HG03520 (cell line): ENCODE measurements at regions not wholly inside any gene's neighbourhood (a gene's known extent, or its start where the extent isn't known, plus 50 kb on each side); places are given as distances from the start of the nearest gene placed in this dataset.
"Not testable (repeated sequence)": the region's sequence is repeated elsewhere in the genome, so short reads cannot be mapped to it uniquely, and the experiment has no call there.

ENCODE experiments used
- ATAC-seq: cut with Tn5 transposase; IDR thresholded peaks from one replicate; pipeline ENCODE4 v1.9.1; 2021; ENCODE audit warnings: mild to moderate bottlenecking, moderate library complexity; ENCODE audit not compliant: unreplicated experiment

DNA sequence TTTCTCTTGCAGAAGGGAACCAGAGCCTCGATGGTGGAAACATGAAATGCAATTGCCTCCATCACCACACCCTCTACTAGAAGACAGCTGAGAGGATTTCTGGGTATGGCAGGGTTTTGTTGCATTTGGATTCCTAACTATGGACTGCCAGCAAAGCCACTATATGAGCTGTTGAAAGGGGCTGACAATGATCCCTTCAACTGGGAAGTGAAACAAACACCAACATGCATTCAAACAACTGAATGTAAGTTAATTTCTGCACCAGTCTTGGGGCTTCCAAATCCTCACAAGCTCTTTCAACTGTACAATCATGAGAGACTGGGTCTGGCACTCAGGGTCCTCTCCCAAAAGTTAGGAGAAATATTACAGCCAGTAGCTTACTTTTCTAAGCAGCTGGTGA is 116.7 kb upstream of the PLCL2 start:
- no peak for ATAC-seq

DNA sequence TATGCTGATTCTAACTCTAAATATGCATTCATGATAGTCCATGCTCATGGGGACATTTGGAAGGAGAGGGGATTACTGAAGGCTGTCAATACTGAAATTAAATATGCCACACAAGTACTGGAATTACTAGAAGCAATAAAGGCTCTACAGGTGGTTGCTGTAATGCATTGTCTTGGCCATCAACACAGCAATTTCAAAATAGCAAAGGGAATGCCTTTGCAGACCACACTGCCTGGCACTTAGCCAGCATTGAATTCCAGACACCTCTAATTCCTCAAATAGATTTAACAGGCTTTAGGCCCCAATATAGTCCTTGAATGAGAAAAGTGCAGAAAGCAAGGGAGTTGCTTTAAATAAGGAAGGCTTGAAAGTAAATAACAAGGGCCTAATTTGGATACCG is 115.8 kb upstream of the PLCL2 start:
- ATAC-seq, result no peak

DNA sequence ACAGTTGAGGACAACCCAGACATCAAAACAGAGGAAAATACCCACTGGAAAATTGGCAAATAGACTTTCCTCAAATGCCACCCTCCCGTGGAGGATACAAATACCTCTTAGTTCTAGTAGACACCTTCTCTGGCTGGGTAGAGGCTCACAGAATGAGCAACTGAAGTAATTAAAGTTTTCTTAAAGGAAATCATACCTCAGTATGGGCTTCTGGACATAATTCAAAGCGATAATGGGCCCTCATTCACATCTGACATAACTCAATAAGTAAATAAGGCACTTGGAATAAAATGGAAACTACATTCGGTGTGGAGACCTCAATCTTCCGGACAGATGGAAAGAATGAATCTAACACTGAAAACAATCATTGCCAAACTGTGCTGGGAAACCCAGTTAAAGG is 115.2 kb upstream of the PLCL2 start:
- no peak for ATAC-seq

DNA sequence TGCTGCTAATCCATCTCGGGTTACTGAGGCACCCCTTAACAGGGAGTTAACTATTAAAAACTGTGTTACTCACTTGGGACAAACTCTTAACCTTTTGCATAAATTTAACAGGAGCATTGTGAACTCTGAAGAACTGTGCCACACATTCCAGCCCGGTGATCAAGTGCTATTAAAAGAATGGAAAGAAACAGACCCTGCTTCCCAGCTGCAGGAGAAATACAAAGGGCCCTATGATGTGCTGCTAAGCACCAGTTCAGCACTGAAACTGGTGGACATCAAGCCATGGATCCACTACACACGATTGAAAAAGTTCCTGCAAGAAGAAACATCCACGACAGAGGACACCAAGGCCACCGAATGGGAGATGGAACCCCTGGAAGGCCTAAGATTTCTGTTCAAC is 114.7 kb upstream of the PLCL2 start:
- ATAC-seq, result no peak

DNA sequence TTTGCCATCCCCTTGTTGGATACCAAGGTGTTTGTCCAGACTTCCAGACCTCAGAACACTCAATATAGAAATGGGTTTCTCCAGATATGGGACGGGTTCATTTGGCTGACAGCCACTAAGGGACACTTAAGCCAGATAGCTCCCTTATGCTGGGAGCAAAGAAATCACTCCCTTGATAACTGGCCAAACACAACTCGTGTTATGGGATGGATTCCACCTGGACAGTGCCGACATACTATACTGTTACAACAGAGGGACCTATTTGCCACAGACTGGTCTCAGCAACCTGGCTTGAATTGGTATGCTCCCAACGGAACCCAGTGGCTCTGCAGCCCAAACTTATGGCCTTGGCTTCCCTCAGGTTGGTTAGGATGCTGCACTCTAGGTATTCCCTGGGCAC is 114.0 kb upstream of the PLCL2 start:
- no peak for ATAC-seq

DNA sequence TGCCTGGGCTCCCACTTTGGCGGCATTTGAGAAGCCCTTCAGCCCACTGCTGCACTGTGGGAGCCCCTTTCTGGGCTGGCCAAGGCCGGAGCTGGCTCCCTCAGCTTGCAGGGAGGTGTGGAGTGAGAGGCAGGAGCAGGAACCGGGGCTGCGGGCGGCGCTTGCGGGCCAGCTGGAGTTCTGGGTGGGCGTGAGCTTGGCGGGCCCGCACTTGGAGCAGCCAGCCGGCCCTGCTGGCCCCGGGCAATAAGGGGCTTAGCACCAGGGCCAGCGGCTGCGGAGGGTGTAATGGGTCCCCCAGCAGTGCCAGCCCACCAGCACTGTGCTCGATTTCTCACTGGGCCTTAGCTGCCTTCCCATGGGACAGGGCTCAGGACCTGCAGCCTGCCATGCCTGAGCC is 111.2 kb upstream of the PLCL2 start:
- not testable (repeated sequence) for ATAC-seq

DNA sequence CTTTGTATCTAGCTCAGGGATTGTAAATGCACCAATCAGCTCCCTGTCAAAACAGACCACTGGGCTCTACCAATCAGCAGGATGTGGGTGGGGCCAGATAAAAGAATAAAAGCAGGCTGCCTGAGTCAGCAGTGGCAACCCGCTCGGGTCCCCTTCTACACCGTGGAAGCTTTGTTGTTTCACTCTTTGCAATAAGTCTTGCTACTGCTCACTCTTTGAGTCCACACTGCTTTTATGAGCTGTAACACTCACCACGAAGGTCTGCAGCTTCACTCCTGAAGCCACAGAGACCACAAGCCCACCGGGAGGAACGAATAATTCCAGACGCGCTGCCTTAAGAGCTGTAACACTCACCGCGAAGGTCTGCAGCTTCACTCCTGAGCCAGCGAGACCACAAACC is 110.2 kb upstream of the PLCL2 start:
- not testable (repeated sequence) for ATAC-seq

DNA sequence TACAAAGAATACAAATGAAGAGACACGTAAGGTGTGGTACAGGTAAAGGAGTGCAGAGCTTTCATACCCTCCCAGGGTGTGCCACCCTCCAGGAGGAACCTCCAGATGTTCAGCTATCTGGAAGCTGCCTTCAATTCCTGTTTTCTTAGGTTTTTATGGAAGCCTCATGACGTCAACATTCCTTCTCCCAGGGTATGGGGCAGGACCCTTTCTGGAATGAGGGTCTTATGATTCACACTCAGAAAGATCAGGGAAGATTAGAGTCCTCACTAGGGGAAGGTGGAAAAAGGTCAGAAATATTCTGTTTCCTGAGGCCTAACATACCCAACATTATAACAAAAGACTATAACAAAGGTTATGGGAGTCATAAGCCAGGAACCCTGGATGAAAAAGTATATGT is 99.8 kb upstream of the PLCL2 start:
- ATAC-seq, result no peak

DNA sequence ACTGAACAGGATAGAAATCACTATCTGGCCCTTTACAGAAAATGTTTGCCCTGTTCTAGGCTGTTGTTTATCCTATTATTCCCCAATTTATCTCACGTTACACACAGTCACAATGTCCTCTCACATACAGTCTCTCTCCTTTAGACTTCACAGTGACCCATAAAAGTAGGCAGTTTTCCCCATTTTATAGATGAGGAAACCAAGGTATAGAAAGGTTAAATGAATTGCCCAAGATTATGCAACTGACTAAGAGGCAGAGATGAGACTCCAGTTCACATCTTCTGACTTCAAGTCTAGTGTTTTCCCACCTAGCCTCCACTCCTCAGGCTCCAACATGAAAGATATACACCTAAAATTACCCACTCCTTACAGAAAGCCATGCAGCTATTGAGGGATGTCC is 99.3 kb upstream of the PLCL2 start:
- no peak for ATAC-seq

DNA sequence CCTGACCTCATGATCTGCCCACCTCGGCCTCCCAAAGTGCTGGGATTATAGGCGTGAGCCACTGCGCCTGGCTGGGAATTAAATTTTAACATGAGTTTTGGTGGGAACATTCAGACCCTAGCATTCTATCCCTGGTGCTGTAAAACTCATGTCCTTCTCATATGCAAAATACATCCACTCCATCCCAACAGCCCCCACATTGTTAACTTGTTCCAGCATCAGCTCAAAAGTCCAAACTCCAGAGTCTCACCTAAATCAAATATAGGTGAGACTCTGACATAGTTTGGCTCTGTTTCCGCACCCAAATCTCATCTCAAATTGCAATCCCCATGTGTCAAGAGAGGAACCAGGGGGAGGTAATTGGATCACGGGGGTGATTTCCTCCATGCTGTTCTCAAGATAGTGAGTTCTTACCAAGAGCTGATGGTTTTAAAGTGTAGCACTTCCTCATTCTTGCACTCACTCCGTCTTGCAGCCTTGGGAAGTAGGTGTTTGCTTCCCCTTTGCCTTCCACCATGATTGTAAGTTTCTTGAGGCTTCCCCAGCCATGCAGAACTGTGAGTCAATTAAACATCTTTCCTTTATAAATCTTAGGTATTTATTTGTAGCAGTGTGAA is 96.2 kb upstream of the PLCL2 start:
- no peak for ATAC-seq

DNA sequence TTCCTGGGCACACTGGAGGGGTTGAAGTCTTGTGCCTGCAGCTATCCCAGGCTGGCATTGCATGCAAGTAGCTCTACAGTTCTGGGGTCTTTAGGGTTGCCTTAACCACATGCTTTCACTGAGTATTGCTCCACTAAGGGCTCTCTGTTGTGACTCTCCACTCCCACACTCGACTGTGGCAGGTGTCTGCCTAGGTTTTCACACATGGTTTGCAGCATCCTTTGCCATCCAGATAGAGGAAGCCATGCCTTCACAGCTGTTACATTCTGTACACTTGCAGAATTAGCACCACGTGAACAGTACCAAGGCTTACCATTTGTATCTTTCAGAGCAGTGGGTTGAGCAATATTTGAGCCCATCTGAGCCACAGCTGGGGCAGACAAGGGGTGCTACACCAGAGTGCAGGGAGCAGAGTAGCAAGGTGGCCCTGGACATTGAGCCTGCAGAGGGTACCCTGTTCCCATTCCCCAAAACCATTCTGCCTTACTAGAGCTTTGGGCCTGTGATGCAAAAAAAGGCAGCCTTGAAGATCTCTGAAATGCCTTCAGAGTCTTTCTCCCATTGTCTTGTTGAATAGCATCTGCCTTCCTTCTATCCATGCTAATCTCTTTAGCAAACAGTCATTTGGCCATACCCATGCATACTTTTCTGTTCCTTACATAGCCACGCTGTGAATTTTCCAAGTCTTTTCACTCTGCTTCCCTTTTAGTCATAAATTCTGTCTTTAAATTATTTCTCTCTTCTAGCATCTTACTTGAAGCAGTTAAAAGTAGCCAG is 95.2 kb upstream of the PLCL2 start:
- ATAC-seq, result no peak

DNA sequence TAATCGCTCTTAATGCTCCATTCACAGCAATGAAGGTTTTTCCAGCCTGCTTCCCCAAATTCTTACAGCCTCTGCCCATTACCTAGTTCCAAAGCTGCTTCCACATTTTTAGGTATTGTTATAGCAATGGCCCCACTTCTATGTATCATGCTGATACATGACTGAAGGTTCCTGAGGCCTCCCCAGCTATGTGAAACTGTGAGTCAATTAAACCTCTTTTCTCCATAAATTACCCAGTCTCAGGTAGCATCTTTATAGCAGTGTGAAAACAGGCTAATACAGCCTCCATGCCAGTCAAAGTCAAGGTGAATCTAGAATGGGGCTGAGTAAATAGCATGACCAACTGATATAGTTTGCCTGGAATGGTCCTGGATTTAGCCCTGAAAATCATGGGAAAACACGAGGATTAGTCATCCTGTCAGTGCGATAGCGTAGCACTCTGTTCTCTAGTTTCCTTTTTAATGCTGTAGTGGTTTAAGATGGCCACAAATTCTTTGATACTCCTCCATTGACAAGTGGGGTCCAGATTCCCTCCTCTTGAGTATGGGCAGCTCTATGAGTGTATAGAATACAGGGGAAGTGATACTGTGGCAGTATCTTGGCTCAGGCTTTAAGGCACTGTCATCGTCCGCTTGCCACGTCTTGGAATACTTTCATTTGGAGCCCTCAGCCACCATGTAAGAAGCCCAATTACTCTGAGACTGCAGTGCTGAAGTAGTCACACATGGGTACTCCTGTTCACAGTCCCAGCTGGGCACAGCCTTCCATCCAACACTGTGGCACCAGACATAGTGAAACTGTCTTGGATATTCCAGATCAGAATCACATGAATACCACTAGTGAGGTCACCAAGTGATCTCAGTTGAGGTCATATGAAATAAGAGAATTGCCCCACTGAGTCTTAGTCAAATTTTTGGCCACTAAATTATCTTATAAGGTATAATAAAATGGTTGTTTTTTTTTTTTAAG is 94.0 kb upstream of the PLCL2 start:
- no peak for ATAC-seq

DNA sequence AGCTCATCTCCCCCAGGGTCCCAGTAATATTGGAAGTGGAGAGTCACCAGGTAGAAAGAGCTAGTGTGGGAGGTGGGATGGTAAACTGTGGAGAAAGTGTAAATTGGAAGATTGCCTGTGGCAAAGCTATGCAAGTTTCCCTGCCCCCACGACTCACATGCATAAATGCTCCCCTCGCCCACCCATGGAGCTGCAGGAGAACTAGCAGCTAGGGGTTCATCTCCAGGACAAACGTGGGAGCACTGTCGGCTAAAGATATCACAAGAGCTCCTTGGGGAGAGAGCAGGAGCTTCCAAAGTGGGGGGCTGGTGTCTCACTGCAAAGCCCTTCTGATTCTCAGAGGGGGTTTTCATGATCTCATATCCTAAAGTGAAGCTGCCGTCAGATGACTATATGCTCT is 91.4 kb upstream of the PLCL2 start:
- ATAC-seq, result no peak

DNA sequence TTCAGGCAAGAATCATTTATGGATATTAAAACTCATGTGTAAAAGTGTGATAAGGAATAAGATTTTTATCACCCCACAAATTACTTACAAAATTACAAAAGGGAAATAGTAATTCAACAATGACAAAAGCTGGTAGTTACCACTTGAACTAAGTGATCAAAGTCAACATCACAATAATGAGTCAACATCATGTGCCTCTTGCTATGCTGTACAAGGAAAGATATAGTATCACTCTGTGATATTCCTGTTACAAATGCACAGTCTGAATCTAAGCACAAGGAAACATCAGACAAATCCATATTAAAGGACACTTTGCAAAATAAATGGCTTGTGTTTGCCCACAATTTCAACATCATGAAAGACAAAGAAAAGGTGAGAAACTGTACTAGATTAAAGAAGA is 90.5 kb upstream of the PLCL2 start:
- no peak for ATAC-seq

DNA sequence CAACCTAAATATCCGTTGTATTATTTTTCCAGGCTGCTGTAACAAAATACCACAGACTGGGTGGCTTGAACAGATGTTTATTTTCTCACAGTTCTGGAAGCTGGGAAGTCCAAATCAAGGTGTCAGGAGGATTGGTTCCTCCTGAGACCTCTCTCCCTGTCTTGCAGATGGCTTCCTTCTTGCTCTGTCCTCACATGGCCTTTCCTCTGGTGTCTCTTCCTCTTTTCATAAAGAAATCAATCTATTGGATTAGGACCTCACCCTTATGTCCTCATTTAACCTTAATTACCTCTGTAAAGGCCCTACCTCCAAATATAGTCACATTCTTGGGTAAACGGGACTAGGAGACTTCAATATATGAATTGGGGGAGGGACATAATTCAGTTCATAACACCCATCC is 89.2 kb upstream of the PLCL2 start:
- no peak for ATAC-seq

DNA sequence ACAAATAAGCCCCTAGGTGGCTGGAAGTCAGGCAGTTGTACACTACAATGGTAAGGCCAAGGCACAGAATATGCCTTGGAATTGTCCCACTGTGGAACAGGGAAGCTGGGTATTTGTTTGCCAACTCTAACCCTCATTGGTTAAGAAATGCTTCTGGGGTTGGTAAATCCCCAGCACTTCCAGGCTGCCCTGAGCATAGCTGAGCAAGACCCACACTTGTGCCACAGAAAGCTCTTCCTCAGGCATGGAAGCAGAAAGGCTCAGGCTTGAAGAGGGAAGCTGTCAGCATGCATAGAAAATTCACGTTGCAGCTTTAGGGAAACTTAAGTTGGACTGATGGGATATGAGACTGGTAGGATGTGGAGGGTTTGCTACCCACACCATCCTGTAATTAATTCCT is 86.9 kb upstream of the PLCL2 start:
- ATAC-seq, result no peak

DNA sequence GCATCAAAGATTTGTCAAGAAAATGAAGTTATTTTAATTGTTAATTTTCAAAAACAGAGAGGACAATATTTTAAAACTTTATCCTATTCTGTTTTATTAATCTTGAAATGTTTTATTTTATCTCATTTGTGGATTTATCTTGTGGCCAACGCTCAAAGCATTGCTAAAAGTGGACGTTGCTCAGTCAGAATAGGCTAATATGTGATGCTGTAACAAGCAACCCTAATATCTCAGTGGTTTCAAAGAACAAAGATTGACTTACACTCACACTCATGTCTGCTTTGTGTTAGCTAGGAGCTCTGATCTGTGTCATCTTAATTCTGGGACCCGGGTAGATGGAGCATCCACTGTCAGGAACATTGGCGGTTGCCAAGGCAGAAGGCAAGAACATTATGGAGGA is 86.0 kb upstream of the PLCL2 start:
- ATAC-seq, result no peak

DNA sequence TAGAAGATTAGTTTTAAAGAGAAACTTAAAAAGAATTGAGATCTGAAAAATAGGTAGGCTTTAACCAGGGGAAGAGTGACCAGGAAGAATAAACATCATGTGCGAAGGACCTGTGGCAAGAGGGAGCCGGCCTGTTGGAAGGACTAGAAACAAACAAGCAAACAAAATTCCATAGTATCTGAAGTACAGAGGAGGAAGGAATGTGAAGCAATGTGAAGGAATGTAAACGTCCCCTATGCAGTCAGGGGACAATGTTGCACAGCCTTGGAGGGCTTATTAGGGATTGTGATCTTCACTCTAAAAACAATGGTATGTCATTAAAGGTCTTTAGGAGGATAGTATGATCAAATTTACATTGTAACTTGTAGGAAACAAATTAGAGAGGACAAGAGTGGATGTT is 84.4 kb upstream of the PLCL2 start:
- no peak for ATAC-seq

DNA sequence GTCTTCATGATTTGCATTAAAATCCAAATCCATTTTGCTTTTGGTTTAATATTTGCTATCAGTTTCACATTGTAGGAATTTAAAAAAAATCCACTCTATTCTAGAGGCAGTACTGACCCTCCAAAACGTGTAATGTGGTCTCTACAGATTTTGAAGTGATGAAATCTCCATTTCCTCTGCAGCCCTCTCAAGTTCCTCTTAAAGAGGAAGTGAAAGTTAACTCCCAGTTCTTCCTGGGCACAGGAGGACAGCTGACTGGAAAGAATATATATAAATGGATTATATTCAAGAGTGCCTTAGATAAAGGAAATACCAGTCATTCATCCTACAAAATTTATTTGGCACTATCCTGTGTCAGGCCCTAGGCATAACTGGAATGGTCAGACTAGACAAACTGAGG is 83.5 kb upstream of the PLCL2 start:
- no peak for ATAC-seq

DNA sequence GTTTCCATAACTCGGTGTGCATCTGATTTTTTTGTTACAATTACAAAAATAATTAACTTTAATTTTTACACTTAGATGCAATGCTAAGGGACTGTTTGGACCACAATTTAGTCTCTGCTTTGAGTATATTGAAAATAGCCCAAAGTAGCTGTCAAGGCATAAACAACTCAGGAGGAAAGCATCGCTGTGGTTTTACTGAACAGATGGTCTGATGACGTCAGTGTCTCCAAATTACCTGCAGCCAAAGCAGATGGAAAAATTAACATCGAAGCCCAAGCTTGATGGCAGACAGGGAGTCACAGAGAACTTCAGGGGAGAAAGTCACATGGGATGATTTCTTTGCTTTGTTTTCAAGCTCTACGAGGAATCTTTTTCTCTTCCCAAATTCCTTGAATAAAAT is 83.1 kb upstream of the PLCL2 start:
- no peak for ATAC-seq

DNA sequence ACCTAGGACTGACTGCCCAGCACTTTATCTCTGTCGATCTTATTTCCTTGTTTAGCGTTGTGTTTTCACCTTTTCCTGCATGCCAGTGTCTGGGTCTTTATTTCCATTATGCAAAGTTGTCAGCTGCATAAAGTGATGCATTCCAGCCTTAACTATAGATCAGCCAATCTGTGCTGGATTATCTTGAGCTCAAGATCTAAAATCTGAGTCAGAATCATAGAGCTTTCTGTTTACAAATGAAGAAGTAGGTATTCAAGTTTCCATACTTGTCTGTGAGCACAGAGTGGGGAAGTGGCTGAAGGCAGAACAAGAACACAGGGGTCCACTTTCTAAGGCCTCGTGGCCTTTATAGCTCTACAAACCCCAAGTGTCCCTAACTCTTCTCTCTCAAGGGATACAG is 82.4 kb upstream of the PLCL2 start:
- peak; percentile 88 for ATAC-seq

DNA sequence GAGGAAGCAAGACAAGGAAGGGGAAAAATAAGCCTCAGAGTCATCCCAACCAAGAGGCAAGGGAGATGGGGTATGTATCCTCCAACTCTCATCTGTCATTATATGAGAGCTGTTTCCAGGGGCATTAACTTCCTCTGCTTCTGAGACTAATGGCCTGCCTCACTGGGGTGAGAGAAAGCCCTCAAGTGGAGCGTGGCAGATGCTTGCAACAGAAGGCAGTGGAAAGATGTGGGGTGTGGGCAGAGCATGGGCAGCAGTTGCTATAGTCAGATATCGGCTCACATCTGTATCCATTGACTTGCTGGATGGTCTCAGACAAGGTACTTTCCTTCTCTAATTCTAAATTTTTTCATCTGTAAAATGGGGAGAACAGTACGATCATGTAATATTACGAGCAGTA is 81.7 kb upstream of the PLCL2 start:
- no peak for ATAC-seq
